ENCODE measurements at regions not wholly inside any gene's neighbourhood (a gene's known extent, or its start where the extent isn't known, plus 50 kb on each side); places are given as distances from the start of the nearest gene placed in this dataset.
"Not testable (repeated sequence)": the region's sequence is repeated elsewhere in the genome, so short reads cannot be mapped to it uniquely, and the experiment has no call there.

GRCh38 chr5:86292811-86293210, 324.9 kb upstream of the COX7C start:
- TF ChIP-seq RFX5 (IDR thresholded peaks at IDR 0.05; ENCODE audit: low read depth, low read length); SMC3 (IDR thresholded peaks at IDR 0.05; ENCODE audit: borderline replicate concordance, low read length); EZH2 (IDR thresholded peaks at IDR 0.05; ENCODE audit: borderline replicate concordance, control insufficient read depth, low read depth, low read length); MXI1 (IDR thresholded peaks at IDR 0.05; ENCODE audit: low read depth, low read length); CTCF (IDR thresholded peaks at IDR 0.05 in 2 of 3, conservative IDR thresholded peaks at IDR 0.05 in 1 of 3; ENCODE audit: control insufficient read depth in 2 of 3, extremely low read depth in 1 of 3, insufficient read depth in 1 of 3, low read depth in 3 of 3, low read length in 3 of 3); SIN3A (IDR thresholded peaks at IDR 0.05; ENCODE audit: low read depth, low read length); POLR2A (IDR thresholded peaks at IDR 0.05; ENCODE audit: low read depth, low read length); STAT1 (conservative IDR thresholded peaks at IDR 0.05); ATF7 (IDR thresholded peaks at IDR 0.05; ENCODE audit: low read depth); HDGF (IDR thresholded peaks at IDR 0.05): not testable (repeated sequence)
